Uterus (tissue), 2 donors: ENCODE measurements at regions not wholly inside any gene's neighbourhood (a gene's known extent, or its start where the extent isn't known, plus 50 kb on each side); places are given as distances from the start of the nearest gene placed in this dataset.

Experiments
- CTCF ChIP-seq, 4 experiments: fragments of 200-600 bp in 2 of 4; fragments of 450-650 bp in 2 of 4; sonication (generic) in 2 of 4; IDR thresholded peaks; one replicate each; pipeline ENCODE4 v1.5.1; 2016 to 2019; ENCODE audit warnings: antibody characterized with exemption in 4 of 4, mild to moderate bottlenecking in 2 of 4, moderate library complexity in 1 of 4
- POLR2A ChIP-seq, 2 donors: fragments of 450-650 bp; IDR thresholded peaks; one replicate each; pipeline ENCODE4 v1.6.1; 2016; ENCODE audit warnings: antibody characterized with exemption in 2 of 2, mild to moderate bottlenecking in 1 of 2, moderate library complexity in 1 of 2

GRCh38 chr2:193883820-193884219 lies 1689.1 kb upstream of the TMEFF2 start:
- no peak for TF ChIP-seq POLR2A (IDR thresholded peaks at IDR 0.05)
- TF ChIP-seq CTCF (IDR thresholded peaks at IDR 0.05): no peak
